ENCODE measurements at regions not wholly inside any gene's neighbourhood (a gene's known extent, or its start where the extent isn't known, plus 50 kb on each side); places are given as distances from the start of the nearest gene placed in this dataset.
A peak's percentile ranks its signal among the peaks of the same experiment; 100 is the strongest.

DNA sequence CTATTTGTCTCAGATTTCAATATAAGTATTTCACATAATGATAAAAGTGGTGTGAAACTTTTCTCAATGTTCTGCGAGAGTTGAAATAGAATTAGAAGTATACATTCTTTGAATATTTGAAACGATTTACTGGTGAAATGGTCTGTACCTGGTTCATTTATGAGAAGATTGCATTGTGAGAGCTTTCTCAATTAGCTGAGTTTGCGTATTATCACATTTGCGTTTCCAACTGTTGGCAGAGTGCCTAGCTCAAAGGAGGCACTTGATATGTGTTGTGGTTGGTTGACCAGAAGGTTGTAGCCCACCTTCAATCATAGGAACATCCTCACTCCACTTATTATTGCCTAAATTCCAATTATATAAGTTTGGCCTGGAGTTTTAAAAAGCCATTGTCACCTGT, 58.8 kb upstream of the EXOC2 start:
- Histone ChIP-seq H3K27ac (ENCODE audit: low read depth, low read length) (no peak overlapping the region), H3K36me3 (ENCODE audit: control insufficient read depth, insufficient read depth, low read length) (no peaks in the 10 kb centered on the region), H3K4me3 (ENCODE audit: low read depth, low read length) (no peak overlapping the region), H3K4me1 (ENCODE audit: control insufficient read depth, insufficient read depth, low read length) (no peaks in the 10 kb centered on the region), H3K9me3 (ENCODE audit: control insufficient read depth, insufficient read depth, low read length) (no peaks in the 10 kb centered on the region), H3K27me3 (ENCODE audit: control insufficient read depth, insufficient read depth, low read length) (no peaks in the 10 kb centered on the region)
- DNase-seq (ENCODE audit: low read depth in 4 of 6, low spot score in 6 of 6) = no peak
- WGBS (ENCODE audit: insufficient coverage) = 93% methylated on average over 2 of the region's 4 CpGs

DNA sequence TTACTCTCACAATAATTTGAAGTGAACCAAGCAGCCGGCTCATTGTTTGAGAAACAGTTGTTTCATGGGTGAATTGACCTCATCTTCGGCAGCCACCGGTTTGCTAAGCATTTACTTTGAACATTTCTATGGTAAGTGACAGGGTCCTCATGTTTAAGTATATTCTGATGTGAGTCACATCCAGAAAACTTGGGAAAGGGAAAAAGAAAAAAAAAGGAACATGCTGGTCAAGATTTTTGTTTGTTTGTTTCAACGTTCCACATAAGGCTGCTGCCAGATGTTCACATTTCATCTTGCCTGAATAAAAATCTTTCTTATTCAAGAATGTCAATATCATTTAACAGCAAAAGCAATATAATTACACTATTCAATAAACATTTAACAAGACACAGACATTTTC, 55.0 kb upstream of the EXOC2 start:
- no peaks in the 10 kb centered on the region for H3K9me3 ChIP-seq (ENCODE audit: control insufficient read depth, insufficient read depth, low read length)
- H3K27me3 ChIP-seq (ENCODE audit: control insufficient read depth, insufficient read depth, low read length) = no peaks in the 10 kb centered on the region
- no peaks in the 10 kb centered on the region for H3K4me1 ChIP-seq (ENCODE audit: control insufficient read depth, insufficient read depth, low read length)
- no peak overlapping the region for H3K27ac ChIP-seq (ENCODE audit: low read depth, low read length)
- no peak overlapping the region for H3K4me3 ChIP-seq (ENCODE audit: low read depth, low read length)
- no peaks in the 10 kb centered on the region for H3K36me3 ChIP-seq (ENCODE audit: control insufficient read depth, insufficient read depth, low read length)
- WGBS (ENCODE audit: insufficient coverage) = 79% methylated on average over 2 of the region's 4 CpGs
- DNase-seq (ENCODE audit: low read depth in 4 of 6, low spot score in 6 of 6) = no peak

DNA sequence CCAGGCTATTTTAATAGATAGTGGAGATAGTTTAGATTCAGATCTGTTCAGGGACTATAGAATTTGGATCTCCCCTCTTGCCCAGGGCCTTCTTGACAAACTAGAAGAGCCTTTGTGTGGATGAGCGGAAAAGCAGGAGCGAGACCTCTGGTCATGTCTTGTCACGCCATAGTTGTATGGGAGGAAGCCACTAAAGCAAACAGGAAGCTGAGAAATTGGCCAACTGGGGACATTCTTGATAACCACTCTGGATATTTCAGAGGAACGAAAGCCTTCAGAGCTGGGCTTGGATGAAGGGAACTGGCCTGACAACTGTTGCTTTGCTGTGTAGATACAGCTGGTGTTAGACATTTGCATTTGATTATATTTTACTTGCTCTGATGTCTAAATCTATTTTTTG, 54.1 kb upstream of the EXOC2 start:
- Histone ChIP-seq H3K4me1 (ENCODE audit: control insufficient read depth, insufficient read depth, low read length) (no peaks in the 10 kb centered on the region), H3K36me3 (ENCODE audit: control insufficient read depth, insufficient read depth, low read length) (no peaks in the 10 kb centered on the region), H3K27ac (ENCODE audit: low read depth, low read length) (no peak overlapping the region), H3K9me3 (ENCODE audit: control insufficient read depth, insufficient read depth, low read length) (no peaks in the 10 kb centered on the region), H3K4me3 (ENCODE audit: low read depth, low read length) (no peak overlapping the region), H3K27me3 (ENCODE audit: control insufficient read depth, insufficient read depth, low read length) (no peaks in the 10 kb centered on the region)
- no peak for DNase-seq (ENCODE audit: low read depth in 4 of 6, low spot score in 6 of 6)
- 77% methylated on average over 3 of the region's 4 CpGs for WGBS (ENCODE audit: insufficient coverage)

DNA sequence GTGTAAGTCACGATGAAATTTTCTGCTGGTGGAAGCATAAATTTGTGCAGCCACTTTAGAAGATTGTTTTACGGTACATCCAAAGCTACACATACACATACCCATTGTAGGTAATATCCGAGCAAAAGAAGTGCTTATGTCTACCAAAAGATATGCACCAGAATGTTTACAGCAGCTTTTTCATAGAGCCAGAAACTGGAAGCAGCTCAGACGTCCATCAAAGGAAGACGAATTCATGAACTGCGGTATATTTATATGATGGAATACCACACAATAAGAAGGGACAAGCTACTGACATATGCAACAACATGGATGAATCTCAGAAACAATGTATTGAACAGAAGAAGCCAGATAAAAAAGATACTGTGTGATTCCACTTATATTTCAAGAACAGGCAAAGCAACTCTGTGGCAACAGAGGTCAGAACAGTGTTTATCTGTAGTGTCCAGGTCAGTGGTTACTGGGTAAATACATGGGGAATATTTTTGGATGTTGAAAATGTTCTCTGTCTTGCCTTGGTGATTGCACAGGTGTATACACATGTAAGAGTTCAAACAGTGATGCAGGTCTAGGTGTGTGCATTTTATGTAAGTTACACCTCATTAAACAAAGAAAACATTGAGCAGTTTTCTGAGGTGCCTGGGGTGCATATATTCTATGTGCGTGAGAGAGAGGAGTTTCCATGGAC, 51.9 kb upstream of the EXOC2 start:
- Histone ChIP-seq H3K4me3 (ENCODE audit: low read depth, low read length) (no peak overlapping the region), H3K27ac (ENCODE audit: low read depth, low read length) (no peak overlapping the region), H3K9me3 (ENCODE audit: control insufficient read depth, insufficient read depth, low read length) (no peaks in the 10 kb centered on the region), H3K4me1 (ENCODE audit: control insufficient read depth, insufficient read depth, low read length) (no peaks in the 10 kb centered on the region), H3K27me3 (ENCODE audit: control insufficient read depth, insufficient read depth, low read length) (no peaks in the 10 kb centered on the region), H3K36me3 (ENCODE audit: control insufficient read depth, insufficient read depth, low read length) (no peaks in the 10 kb centered on the region)
- DNase-seq (ENCODE audit: low read depth in 4 of 6, low spot score in 6 of 6) = peak in 1 of 6 donors; percentile 69
- WGBS (ENCODE audit: insufficient coverage) = no CpG with 5 or more reads among the region's 7 CpGs

DNA sequence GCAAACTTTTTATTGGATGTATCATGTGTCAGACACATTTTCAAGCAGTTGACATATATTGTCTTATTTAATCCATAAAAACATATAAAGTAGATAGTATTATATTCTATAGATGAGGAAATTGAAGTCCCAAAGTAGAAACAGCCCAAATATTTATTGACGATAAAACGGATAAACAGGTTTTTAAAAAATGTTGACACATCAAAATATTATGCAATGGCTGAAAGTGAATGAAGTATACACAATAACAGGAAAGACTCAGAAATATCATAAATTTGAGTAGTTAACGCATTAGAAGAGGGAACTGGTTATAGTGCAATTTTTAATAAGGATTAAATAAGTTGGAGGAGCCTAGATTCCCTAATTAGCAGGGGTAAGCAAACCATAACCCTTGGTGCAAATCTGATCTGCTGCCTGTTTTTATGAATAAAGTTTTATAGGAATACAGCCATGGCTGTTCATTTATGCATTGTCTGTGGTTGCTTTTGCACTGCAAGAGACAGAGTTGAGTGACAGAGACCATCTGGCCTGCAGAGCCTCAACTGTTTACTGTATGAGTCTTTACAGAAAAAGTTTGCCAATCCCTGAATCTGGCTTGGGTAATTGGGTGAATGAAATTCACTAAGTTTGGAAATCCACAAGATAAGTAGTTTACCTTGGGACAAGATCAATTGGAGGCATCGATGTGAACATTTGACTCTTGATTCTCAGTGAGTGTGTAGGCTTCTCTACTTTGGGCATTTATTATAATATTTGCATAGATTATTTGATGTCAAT, 50.6 kb upstream of the EXOC2 start:
- H3K4me3 ChIP-seq (ENCODE audit: low read depth, low read length) = no peak overlapping the region
- H3K27ac ChIP-seq (ENCODE audit: low read depth, low read length) = no peak overlapping the region
- peak in 1 of 6 donors; percentile 85 for DNase-seq (ENCODE audit: low read depth in 4 of 6, low spot score in 6 of 6)
- no peaks in the 10 kb centered on the region for H3K27me3 ChIP-seq (ENCODE audit: control insufficient read depth, insufficient read depth, low read length)
- WGBS (ENCODE audit: insufficient coverage) = 100% methylated on average over 1 of the region's 4 CpGs
- H3K4me1 ChIP-seq (ENCODE audit: control insufficient read depth, insufficient read depth, low read length) = no peaks in the 10 kb centered on the region
- no peaks in the 10 kb centered on the region for H3K36me3 ChIP-seq (ENCODE audit: control insufficient read depth, insufficient read depth, low read length)
- H3K9me3 ChIP-seq (ENCODE audit: control insufficient read depth, insufficient read depth, low read length) = no peaks in the 10 kb centered on the region

Data from spinal cord (tissue), 9 donors.